ENCODE measurements at regions not wholly inside any gene's neighbourhood (a gene's known extent, or its start where the extent isn't known, plus 50 kb on each side); places are given as distances from the start of the nearest gene placed in this dataset.

- TF ChIP-seq CTCF (IDR thresholded peaks at IDR 0.05) = no peak
- TF ChIP-seq POLR2A (IDR thresholded peaks at IDR 0.05) = no peak
- no peak for TF ChIP-seq POLR2AphosphoS5 (IDR thresholded peaks at IDR 0.05)
Measured at GRCh38 chr17:70945386-70945785, 776.1 kb downstream of the KCNJ2 start.
